ENCODE measurements at regions not wholly inside any gene's neighbourhood (a gene's known extent, or its start where the extent isn't known, plus 50 kb on each side); places are given as distances from the start of the nearest gene placed in this dataset.

GRCh38 chr4:27472364-27472763 is 611.7 kb downstream of the STIM2 start:
- TF ChIP-seq CTCF (IDR thresholded peaks at IDR 0.05; ENCODE audit: insufficient read depth, low read length) (no peak), POLR2AphosphoS5 (IDR thresholded peaks at IDR 0.05; ENCODE audit: low read depth) (no peak), REST (IDR thresholded peaks at IDR 0.05; ENCODE audit: insufficient replicate concordance, low read depth) (no peak), SPI1 (IDR thresholded peaks at IDR 0.05; ENCODE audit: borderline replicate concordance, low read depth) (no peak)

Data from HL-60 (cell line).